Thyroid gland (tissue), 4 donors: ENCODE measurements at regions not wholly inside any gene's neighbourhood (a gene's known extent, or its start where the extent isn't known, plus 50 kb on each side); places are given as distances from the start of the nearest gene placed in this dataset.

Experiments used
- DNase-seq, 2 donors: peaks; one replicate each; pipeline ENCODE4 v3.0.0-alpha.2; 2019
- H3K27ac ChIP-seq, 3 donors: fragments of 200-600 bp; sonication (generic); 1 replicate in 2 of 3; 2 replicates in 1 of 3; pipeline ENCODE4 v1.5.1; 2016 to 2019; ENCODE audit warnings: mild to moderate bottlenecking in 1 of 3, moderate library complexity in 1 of 3
- H3K27me3 ChIP-seq: fragments of 200-600 bp; sonication (generic); one replicate; pipeline ENCODE4 v1.5.1; 2019
- H3K36me3 ChIP-seq, 2 donors: fragments of 200-600 bp; sonication (generic); one replicate each; pipeline ENCODE4 v1.5.1; 2016 to 2019
- H3K4me1 ChIP-seq, 2 donors: fragments of 200-600 bp; sonication (generic); one replicate each; pipeline ENCODE4 v1.5.1; 2017 to 2019
- H3K4me3 ChIP-seq, 3 donors: fragments of 200-600 bp; sonication (generic); replicated peaks in 1 of 3; 1 replicate in 2 of 3; 2 replicates in 1 of 3; pipeline ENCODE4 v1.5.1; 2016; ENCODE audit warnings: mild to moderate bottlenecking in 1 of 3
- H3K9me3 ChIP-seq: fragments of 200-600 bp; sonication (generic); one replicate; pipeline ENCODE4 v1.5.1; 2017
- POLR2A ChIP-seq, 2 donors: fragments of 450-650 bp; IDR thresholded peaks; one replicate each; pipeline ENCODE4 v1.6.1; 2017; ENCODE audit warnings: antibody characterized with exemption in 2 of 2, mild to moderate bottlenecking in 2 of 2, moderate library complexity in 1 of 2
- WGBS, 2 donors: methylation state at CpG; one replicate each; pipeline ENCODE4 v1.1.5; 2017; 5-methylcytosine and 5-hydroxymethylcytosine counted together
- intact Hi-C: fragments of 100-400 bp; cut with DNase I; formaldehyde crosslinking; loops from one replicate; pipeline ENCODE4 v1.15.1; 2023
- TF ChIP-seq, protein P1 (sequence below), 6 experiments: fragments of 200-600 bp in 3 of 6; fragments of 450-650 bp in 3 of 6; sonication (generic) in 3 of 6; IDR thresholded peaks; one replicate each; pipeline ENCODE4 v1.5.1; 2016 to 2019; ENCODE audit warnings: antibody characterized with exemption in 6 of 6, mild to moderate bottlenecking in 2 of 6, inconsistent platforms in 1 of 6, moderate library complexity in 1 of 6

DNA sequence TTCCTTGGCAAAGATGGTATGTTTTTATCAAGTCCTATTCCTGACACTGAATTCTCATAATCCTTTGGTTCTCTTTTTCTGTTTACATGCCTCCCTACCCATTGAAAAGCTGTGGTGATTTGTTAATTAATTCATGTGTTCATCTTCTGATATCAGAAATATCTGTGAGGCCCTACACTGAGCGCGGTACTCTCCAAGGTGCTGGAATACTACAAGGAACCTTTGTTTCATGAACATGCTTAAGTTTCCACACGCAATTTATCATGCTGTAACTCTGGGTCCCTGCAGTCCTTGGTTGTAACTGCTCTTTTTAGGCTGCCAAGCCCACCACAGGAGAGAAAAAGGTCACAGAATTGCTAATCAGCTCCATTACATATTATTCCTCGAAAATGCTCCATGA lies 331.8 kb downstream of the FAT3 start:
- Histone ChIP-seq H3K27me3 (no peaks in the 10 kb centered on the region), H3K4me3 (no peak overlapping the region), H3K36me3 (no peaks in the 10 kb centered on the region), H3K4me1 (no peaks in the 10 kb centered on the region), H3K27ac (no peak overlapping the region), H3K9me3 (no peaks in the 10 kb centered on the region)
- intact Hi-C loops = no loop called here
- WGBS, 2 donors = 53 to 74% methylated on average over 4 of the region's 4 CpGs
- DNase-seq = no peak
- TF ChIP-seq POLR2A (IDR thresholded peaks at IDR 0.05) = no peak
- TF ChIP-seq, protein P1, sequence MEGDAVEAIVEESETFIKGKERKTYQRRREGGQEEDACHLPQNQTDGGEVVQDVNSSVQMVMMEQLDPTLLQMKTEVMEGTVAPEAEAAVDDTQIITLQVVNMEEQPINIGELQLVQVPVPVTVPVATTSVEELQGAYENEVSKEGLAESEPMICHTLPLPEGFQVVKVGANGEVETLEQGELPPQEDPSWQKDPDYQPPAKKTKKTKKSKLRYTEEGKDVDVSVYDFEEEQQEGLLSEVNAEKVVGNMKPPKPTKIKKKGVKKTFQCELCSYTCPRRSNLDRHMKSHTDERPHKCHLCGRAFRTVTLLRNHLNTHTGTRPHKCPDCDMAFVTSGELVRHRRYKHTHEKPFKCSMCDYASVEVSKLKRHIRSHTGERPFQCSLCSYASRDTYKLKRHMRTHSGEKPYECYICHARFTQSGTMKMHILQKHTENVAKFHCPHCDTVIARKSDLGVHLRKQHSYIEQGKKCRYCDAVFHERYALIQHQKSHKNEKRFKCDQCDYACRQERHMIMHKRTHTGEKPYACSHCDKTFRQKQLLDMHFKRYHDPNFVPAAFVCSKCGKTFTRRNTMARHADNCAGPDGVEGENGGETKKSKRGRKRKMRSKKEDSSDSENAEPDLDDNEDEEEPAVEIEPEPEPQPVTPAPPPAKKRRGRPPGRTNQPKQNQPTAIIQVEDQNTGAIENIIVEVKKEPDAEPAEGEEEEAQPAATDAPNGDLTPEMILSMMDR (IDR thresholded peaks at IDR 0.05) = no peak

DNA sequence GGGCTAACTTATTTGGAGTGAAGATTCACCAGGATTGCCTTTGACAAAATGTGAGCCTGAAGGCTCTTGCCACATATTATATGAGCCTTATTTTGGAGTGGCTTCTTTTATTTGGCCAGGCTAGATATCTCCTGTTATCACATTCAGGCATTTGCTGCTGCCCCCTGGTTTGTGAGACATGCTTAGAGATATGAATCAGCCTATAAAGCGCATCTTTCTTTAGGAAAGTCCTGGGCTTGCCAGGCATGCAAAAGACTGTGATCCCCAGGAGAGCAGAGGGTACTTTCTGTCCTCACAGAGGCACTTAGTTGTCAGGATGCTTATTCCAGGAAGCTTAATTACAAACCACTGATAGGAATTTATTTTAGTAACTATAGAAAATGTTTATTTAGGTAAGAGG lies 333.3 kb downstream of the FAT3 start:
- Histone ChIP-seq H3K36me3 (no peaks in the 10 kb centered on the region), H3K9me3 (no peaks in the 10 kb centered on the region), H3K27ac (no peak overlapping the region), H3K4me3 (no peak overlapping the region), H3K27me3 (no peaks in the 10 kb centered on the region), H3K4me1 (no peaks in the 10 kb centered on the region)
- no peak for DNase-seq
- TF ChIP-seq, protein P1 (IDR thresholded peaks at IDR 0.05) = no peak
- no peak for TF ChIP-seq POLR2A (IDR thresholded peaks at IDR 0.05)
- WGBS, 2 donors = 89 to 100% methylated on average over 1 of the region's 1 CpG
- intact Hi-C loops = no loop called here

DNA sequence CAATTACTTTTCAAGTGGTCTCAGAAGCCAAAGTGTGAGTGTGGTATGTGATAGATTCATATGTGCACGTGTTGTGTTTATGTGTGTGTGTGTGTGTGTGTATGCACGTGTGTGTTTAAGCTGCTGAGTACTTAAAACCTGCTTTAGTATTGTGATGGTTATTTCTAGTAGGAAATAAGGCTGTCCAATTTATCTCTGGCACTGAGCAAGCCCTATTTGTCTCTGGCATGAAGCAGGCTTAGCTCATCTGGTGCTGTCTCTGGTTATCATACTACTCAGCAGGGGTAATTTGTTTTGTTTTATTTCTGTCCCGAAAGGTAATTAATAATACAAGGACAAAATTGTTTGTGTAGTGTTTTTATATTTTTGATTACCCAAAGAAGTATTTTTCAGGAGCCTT lies 333.7 kb downstream of the FAT3 start:
- intact Hi-C loops = no loop called here
- Histone ChIP-seq H3K27ac (no peak overlapping the region), H3K36me3 (no peaks in the 10 kb centered on the region), H3K4me3 (no peak overlapping the region), H3K27me3 (no peaks in the 10 kb centered on the region), H3K9me3 (no peaks in the 10 kb centered on the region), H3K4me1 (no peaks in the 10 kb centered on the region)
- TF ChIP-seq, protein P1 (IDR thresholded peaks at IDR 0.05) = no peak
- TF ChIP-seq POLR2A (IDR thresholded peaks at IDR 0.05) = no peak
- DNase-seq = no peak
- 40 to 52% methylated on average over 3 of the region's 3 CpGs for WGBS, 2 donors

DNA sequence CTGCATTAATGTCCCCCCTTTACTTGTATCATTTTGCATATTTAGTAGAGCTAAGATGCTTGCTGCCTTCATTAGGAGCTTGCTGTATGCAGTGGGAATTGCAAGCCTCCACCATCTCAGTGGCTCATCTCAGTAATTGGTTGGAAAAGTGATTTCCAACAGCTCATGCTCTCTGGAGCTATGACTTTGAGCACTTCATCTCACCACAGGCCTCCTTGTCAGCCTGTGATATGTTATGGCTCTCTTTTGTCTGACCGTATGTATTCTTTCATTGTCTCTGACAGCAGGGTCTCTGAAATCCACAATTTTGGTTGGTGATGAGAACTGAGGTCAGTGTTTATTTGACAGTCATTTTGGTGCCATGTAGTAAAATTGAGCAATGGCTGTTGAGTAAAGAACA lies 345.1 kb downstream of the FAT3 start:
- H3K36me3 ChIP-seq = no peaks in the 10 kb centered on the region
- H3K4me3 ChIP-seq = no peak overlapping the region
- H3K4me1 ChIP-seq = no peaks in the 10 kb centered on the region
- H3K27ac ChIP-seq = no peak overlapping the region
- no peak for DNase-seq
- 96% methylated on average over 1 of the region's 1 CpG for WGBS, 2 donors
- no peaks in the 10 kb centered on the region for H3K9me3 ChIP-seq
- no peaks in the 10 kb centered on the region for H3K27me3 ChIP-seq
- intact Hi-C loops = no loop called here
- TF ChIP-seq, protein P1 (IDR thresholded peaks at IDR 0.05) = no peak
- no peak for TF ChIP-seq POLR2A (IDR thresholded peaks at IDR 0.05)

DNA sequence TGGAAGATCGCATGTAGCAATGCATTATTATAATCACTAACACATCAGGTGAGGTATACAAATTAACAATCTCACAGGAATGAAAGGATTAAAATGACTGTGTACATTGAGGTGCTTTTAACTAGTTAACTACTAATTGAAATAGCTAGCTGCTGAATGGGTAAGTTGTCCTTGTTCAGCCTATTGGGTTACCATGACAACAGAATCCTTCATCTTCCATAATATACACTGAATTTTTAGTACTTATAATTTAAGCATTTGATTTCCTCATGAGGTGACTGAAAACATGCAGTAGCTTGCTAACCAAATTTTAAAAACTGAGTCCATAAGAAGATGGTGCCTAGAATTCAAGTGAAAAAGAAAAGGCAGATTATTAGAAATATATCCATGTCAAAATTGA lies 347.9 kb downstream of the FAT3 start:
- TF ChIP-seq, protein P1 (IDR thresholded peaks at IDR 0.05) = no peak
- no peak for TF ChIP-seq POLR2A (IDR thresholded peaks at IDR 0.05)
- H3K27ac ChIP-seq = no peak overlapping the region
- no peaks in the 10 kb centered on the region for H3K4me1 ChIP-seq
- no peaks in the 10 kb centered on the region for H3K27me3 ChIP-seq
- 94 to 95% methylated on average over 1 of the region's 1 CpG for WGBS, 2 donors
- intact Hi-C loops = no loop called here
- no peaks in the 10 kb centered on the region for H3K9me3 ChIP-seq
- H3K4me3 ChIP-seq = no peak overlapping the region
- H3K36me3 ChIP-seq = no peaks in the 10 kb centered on the region
- DNase-seq = no peak
